BJ (cell line): ENCODE measurements at regions not wholly inside any gene's neighbourhood (a gene's known extent, or its start where the extent isn't known, plus 50 kb on each side); places are given as distances from the start of the nearest gene placed in this dataset.
A peak's percentile ranks its signal among the peaks of the same experiment; 100 is the strongest.

Source experiments
- CTCF ChIA-PET: fragments of 350-600 bp; formaldehyde crosslinking; extraction: SDS; loops from one replicate; lab custom pipeline; 2021; ENCODE audit warnings: antibody characterized with exemption, inconsistent platforms; lab: Yijun Ruan, JAX
- POLR2A ChIA-PET: fragments of 300-600 bp; sonication (Branson Sonifier 250); formaldehyde crosslinking; extraction: SDS; loops from one replicate; lab custom pipeline; 2021; ENCODE audit warnings: antibody characterized with exemption; lab: Charles Lee
- DNase-seq: peaks from one replicate; pipeline ENCODE4 v3.0.0-alpha.2; 2011; ENCODE audit warnings: low read depth
- H3K27me3 ChIP-seq: 2 replicates; pipeline ENCODE4 v1.6.0; 2011; ENCODE audit warnings: low read length; ENCODE audit not compliant: control insufficient read depth, insufficient read depth
- H3K36me3 ChIP-seq: 2 replicates; pipeline ENCODE4 v1.5.1; 2011; ENCODE audit warnings: low read length; ENCODE audit not compliant: control insufficient read depth, insufficient read depth
- H3K4me3 ChIP-seq: 2 replicates; pipeline ENCODE4 v1.5.1; 2011; ENCODE audit warnings: low read depth, mild to moderate bottlenecking, control low read depth, low read length
- CTCF ChIP-seq: IDR thresholded peaks from 2 replicates; pipeline ENCODE4 v1.5.1; 2011; ENCODE audit warnings: low read depth, mild to moderate bottlenecking, control low read depth, inconsistent platforms, low read length, moderate library complexity; ENCODE audit not compliant: insufficient read depth

GRCh38 chr6:12567682-12568081, 148.9 kb upstream of the PHACTR1 start:
- POLR2A ChIA-PET, result no interaction called here
- TF ChIP-seq CTCF, result no peak
- no peak overlapping the region for H3K4me3 ChIP-seq
- no peaks in the 10 kb centered on the region for H3K36me3 ChIP-seq
- no peak for DNase-seq
- CTCF ChIA-PET, result interaction anchor here (1.4 kb wide), 1 partner anchor 22 kb away, joined by 3 read pairs; no protein-coding TSS in a partner anchor
- no peaks in the 10 kb centered on the region for H3K27me3 ChIP-seq

GRCh38 chr6:12569646-12570045, 146.9 kb upstream of the PHACTR1 start:
- TF ChIP-seq CTCF, result no peak
- ChIA-PET CTCF (interaction anchor here (0.6 to 4.7 kb wide), 4 partner anchors 8 to 930 kb away, joined by 3 to 18 read pairs (median 9); no protein-coding TSS in a partner anchor), POLR2A (no interaction called here)
- Histone ChIP-seq H3K36me3 (no peaks in the 10 kb centered on the region), H3K27me3 (no peaks in the 10 kb centered on the region), H3K4me3 (no peak overlapping the region)
- DNase-seq, result no peak

DNA sequence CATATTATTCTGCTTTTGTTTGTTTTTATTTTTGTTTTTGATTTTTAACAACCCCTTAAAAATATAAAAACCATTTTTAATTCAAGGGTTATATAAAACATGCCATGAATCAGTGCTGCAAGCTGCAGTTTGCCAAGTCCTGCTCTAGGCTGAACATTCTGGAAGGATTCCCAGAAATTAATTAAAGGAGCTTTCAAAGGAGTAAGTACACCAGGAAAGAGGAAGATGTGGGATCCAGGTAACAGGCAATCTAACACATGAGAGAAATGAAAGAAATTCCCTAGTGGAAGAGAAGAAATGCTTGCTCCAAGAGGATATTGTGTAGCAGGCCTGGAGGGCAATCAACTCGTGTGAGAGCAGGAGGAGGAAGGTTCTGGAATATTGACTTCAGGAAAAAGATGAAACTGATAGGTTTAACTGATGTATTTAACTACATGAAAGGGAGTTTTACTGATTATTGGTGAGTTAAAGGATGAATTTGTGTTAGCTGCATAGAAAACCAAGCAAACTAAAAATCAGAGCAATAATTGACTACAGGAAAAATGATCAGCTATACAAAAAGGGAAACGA, 146.0 kb upstream of the PHACTR1 start:
- Histone ChIP-seq H3K27me3 (no peaks in the 10 kb centered on the region), H3K36me3 (no peaks in the 10 kb centered on the region), H3K4me3 (no peak overlapping the region)
- DNase-seq, result no peak
- TF ChIP-seq CTCF, result no peak
- ChIA-PET POLR2A (no interaction called here), CTCF (interaction anchor here (0.9 to 4.7 kb wide), 3 partner anchors 9 to 35 kb away, joined by 3 to 18 read pairs (median 14); no protein-coding TSS in a partner anchor)

GRCh38 chr6:12572896-12573827, 143.4 kb upstream of the PHACTR1 start:
- Histone ChIP-seq H3K27me3 (no peaks in the 10 kb centered on the region), H3K4me3 (no peak overlapping the region), H3K36me3 (no peaks in the 10 kb centered on the region)
- DNase-seq, result peak; percentile 54
- POLR2A ChIA-PET, result interaction anchor here (0.6 kb wide), 2 partner anchors 18 to 26 kb away, joined by 3 to 4 read pairs; no protein-coding TSS in a partner anchor
- TF ChIP-seq CTCF, result no peak
- CTCF ChIA-PET, result interaction anchor here (0.9 to 4.7 kb wide), 7 partner anchors 11 to 285 kb away, joined by 3 to 18 read pairs (median 5); no protein-coding TSS in a partner anchor

GRCh38 chr6:12575961-12576360, 140.6 kb upstream of the PHACTR1 start:
- TF ChIP-seq CTCF, result no peak
- no peaks in the 10 kb centered on the region for H3K27me3 ChIP-seq
- POLR2A ChIA-PET, result no interaction called here
- DNase-seq, result no peak
- H3K36me3 ChIP-seq, result no peaks in the 10 kb centered on the region
- CTCF ChIA-PET, result interaction anchor here (1.6 kb wide), 1 partner anchor 27 kb away, joined by 4 read pairs; no protein-coding TSS in a partner anchor
- no peak overlapping the region for H3K4me3 ChIP-seq
